HG03097 (cell line): ENCODE measurements at regions not wholly inside any gene's neighbourhood (a gene's known extent, or its start where the extent isn't known, plus 50 kb on each side); places are given as distances from the start of the nearest gene placed in this dataset.

Experiments
- ATAC-seq: cut with Tn5 transposase; IDR thresholded peaks from one replicate; pipeline ENCODE4 v1.9.1; 2021; ENCODE audit not compliant: unreplicated experiment, low FRiP score

DNA sequence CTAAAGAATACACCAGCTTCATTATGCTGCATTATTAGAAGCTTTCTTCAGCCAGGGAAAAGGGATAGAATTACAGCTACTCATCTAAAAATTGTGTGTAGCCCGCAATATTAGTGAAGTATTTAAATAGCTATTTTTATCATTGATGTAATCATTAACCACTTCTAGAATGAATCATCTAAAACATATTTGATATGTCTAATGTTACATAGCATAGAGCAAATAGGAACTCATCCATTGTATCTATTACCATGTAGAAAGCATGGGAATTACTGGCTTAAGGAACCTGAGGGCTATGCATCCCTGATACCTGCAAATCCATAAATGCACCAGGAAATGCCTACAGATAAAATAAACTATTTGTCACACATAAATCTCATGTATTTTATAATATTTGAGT lies 54.5 kb upstream of the VGLL3 start:
- ATAC-seq: no peak

DNA sequence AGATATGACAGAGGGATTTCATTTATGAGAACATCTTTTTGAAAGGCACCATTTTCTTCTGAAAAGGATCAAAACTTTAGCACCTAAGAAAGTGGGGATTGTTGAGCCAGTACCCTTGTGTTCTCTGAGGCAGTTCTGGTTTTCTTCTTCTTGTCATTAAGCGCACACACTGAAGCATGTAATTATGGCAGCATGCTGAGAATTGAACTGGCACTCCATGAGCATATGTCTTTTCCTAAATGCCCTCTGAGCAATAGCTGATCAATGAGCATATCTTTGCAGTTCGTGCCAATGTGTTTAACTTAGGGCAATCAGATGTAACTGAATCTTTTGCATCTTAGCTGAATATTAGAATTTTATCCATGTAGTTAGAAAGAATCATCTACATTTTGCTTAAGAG lies 53.9 kb upstream of the VGLL3 start:
- no peak for ATAC-seq

DNA sequence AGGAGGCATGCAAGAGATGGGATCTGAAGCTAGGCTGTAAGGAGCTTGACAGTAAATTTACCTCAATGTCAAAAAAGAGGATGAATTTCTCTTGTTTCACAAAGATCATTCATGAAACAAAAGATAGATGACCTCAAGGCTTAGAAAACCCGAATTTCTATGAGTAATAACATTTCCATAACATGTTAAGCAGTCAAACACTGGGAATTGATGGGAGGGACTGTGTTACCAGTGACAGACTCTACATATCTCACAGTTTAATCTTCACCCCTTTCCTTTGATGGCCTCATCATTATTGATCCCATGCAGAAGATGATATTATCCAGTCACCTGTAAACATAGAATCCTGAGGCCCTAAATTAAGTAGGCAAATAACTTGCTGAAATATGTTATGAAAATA lies 53.5 kb upstream of the VGLL3 start:
- ATAC-seq: no peak

DNA sequence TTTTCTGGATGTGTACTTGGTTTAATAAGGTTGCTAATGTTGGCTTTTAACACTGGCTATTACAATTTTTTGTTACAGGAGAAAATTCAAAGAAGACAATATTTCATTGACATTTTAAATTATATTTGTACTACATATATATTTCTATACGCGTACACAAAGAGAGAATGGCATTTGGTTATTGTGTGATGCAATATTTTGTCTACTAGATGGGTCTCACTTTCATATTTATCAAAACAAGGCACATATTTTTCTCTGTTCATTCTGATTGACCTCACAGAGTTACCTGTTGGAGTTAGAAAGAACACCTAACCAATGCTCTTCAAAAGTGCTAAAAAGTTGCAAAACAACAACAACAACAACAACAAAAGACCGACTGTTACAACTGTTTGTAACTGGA lies 50.2 kb upstream of the VGLL3 start:
- ATAC-seq: no peak
